Keratinocyte (primary cell): ENCODE measurements at regions not wholly inside any gene's neighbourhood (a gene's known extent, or its start where the extent isn't known, plus 50 kb on each side); places are given as distances from the start of the nearest gene placed in this dataset.

Source experiments
- DNase-seq: peaks from one replicate; pipeline ENCODE4 v3.0.0-alpha.2; 2011; ENCODE audit warnings: low read depth, missing footprints, low spot score
- FAIRE-seq: peaks from 2 replicates; lab custom pipeline; 2011; peaks lifted over from hg19 to GRCh38; lab: Jason Lieb, UNC
- H2AFZ ChIP-seq: 2 replicates; pipeline ENCODE4 v1.6.0; 2012; ENCODE audit warnings: low read length, control low read depth, inconsistent platforms; ENCODE audit not compliant: control insufficient read depth
- H3K27ac ChIP-seq: 2 replicates; pipeline ENCODE4 v1.5.1; 2011; ENCODE audit warnings: low read length; ENCODE audit not compliant: control insufficient read depth, insufficient read depth
- H3K27me3 ChIP-seq: 3 replicates; pipeline ENCODE4 v1.6.0; 2011; ENCODE audit warnings: low read length; ENCODE audit not compliant: control insufficient read depth, insufficient read depth; ENCODE audit errors: extremely low read depth
- H3K36me3 ChIP-seq, 2 experiments: 2 replicates in 1 of 2; 3 replicates in 1 of 2; pipeline ENCODE4 v1.5.1; 2011; ENCODE audit warnings: low read length in 2 of 2, mild to moderate bottlenecking in 1 of 2; ENCODE audit not compliant: control insufficient read depth in 2 of 2, insufficient read depth in 2 of 2; ENCODE audit errors: extremely low read depth in 1 of 2
- H3K4me1 ChIP-seq: 3 replicates; pipeline ENCODE4 v1.5.1; 2011; ENCODE audit warnings: low read length; ENCODE audit not compliant: control insufficient read depth, insufficient read depth; ENCODE audit errors: extremely low read depth
- H3K4me2 ChIP-seq: 3 replicates; pipeline ENCODE4 v1.6.0; 2011; ENCODE audit warnings: low read depth, low read length; ENCODE audit not compliant: control insufficient read depth, insufficient read depth; ENCODE audit errors: extremely low read depth
- H3K4me3 ChIP-seq, 3 experiments: fragments of 200-600 bp in 1 of 3; sonication (generic) in 1 of 3; 2 replicates in 2 of 3; 3 replicates in 1 of 3; pipeline ENCODE4 v1.5.1; 2011 to 2016; ENCODE audit warnings: low read length in 3 of 3, mild to moderate bottlenecking in 3 of 3, control low read depth in 2 of 3, inconsistent platforms in 1 of 3, low read depth in 1 of 3, mixed read lengths in 1 of 3, mixed run types in 1 of 3, moderate library complexity in 1 of 3; ENCODE audit not compliant: control insufficient read depth in 2 of 3, insufficient read depth in 2 of 3; ENCODE audit errors: extremely low read depth in 1 of 3
- H3K79me2 ChIP-seq: 2 replicates; pipeline ENCODE4 v1.6.0; 2012; ENCODE audit warnings: low read length; ENCODE audit not compliant: control insufficient read depth, insufficient read depth
- H3K9ac ChIP-seq: 3 replicates; pipeline ENCODE4 v1.6.0; 2011; ENCODE audit warnings: low read length; ENCODE audit not compliant: control insufficient read depth, insufficient read depth; ENCODE audit errors: extremely low read depth
- H3K9me1 ChIP-seq: 3 replicates; pipeline ENCODE4 v1.6.0; 2011; ENCODE audit warnings: low read length; ENCODE audit not compliant: control insufficient read depth, insufficient read depth; ENCODE audit errors: extremely low read depth
- H3K9me3 ChIP-seq: 2 replicates; pipeline ENCODE4 v1.5.1; 2012; ENCODE audit warnings: low read depth, low read length; ENCODE audit not compliant: control insufficient read depth
- H4K20me1 ChIP-seq: 3 replicates; pipeline ENCODE4 v1.6.0; 2011; ENCODE audit warnings: low read length; ENCODE audit not compliant: control insufficient read depth, insufficient read depth; ENCODE audit errors: extremely low read depth
- EZH2 ChIP-seq: IDR thresholded peaks from one replicate; pipeline ENCODE4 v1.6.1; 2012; ENCODE audit warnings: inconsistent platforms, mild to moderate bottlenecking, low read length, moderate library complexity
- dilution Hi-C: fragments of 300-500 bp; cut with MboI; formaldehyde crosslinking; loops from one replicate; pipeline ENCODE4 v1.7.0; 2020; ENCODE audit warnings: low sequenced_read_pairs; ENCODE audit not compliant: extremely low pct_ligation_motif_present
- TF ChIP-seq, protein P1 (sequence below), 3 experiments: IDR thresholded peaks in 1 of 3; conservative IDR thresholded peaks in 1 of 3; optimal IDR thresholded peaks in 1 of 3; 2 replicates in 2 of 3; 3 replicates in 1 of 3; pipeline versions ENCODE3 to v1.5.1; 2011; ENCODE audit warnings: low read length in 3 of 3, mild to moderate bottlenecking in 3 of 3, moderate library complexity in 2 of 3, control low read depth in 1 of 3, inconsistent platforms in 1 of 3; ENCODE audit not compliant: insufficient read depth in 2 of 3; ENCODE audit errors: extremely low read depth in 1 of 3

DNA sequence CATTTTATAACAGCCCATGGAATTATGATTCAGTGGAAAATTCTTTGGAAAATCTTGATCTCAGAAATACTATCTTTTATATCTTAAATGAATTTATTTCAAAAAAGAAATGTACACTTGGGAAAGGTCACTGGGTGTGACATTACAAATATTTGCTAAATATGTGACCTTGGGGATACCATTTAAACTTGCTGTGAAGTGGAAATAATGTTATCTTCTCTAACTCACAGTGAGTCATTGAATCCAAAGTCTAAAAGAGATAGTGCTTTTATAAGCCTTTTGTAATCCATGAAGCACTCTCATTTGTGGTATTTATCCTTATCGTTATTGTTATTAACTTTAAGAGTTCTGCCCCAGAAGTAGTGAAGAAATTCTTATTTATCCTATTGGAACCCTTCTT, 289.8 kb upstream of the SEMA6D start:
- Histone ChIP-seq H3K4me2 (no peak overlapping the region), H3K27ac (no peak overlapping the region), H3K79me2 (no peaks in the 10 kb centered on the region), H3K36me3 (no peaks in the 10 kb centered on the region), H3K4me3 (no peak overlapping the region), H2AFZ (no peak overlapping the region), H4K20me1 (no peaks in the 10 kb centered on the region), H3K9me1 (no peaks in the 10 kb centered on the region), H3K9ac (no peak overlapping the region), H3K9me3 (no peaks in the 10 kb centered on the region), H3K27me3 (no peaks in the 10 kb centered on the region), H3K4me1 (peaks cover 9% of the 10 kb centered on the region)
- FAIRE-seq, result no peak
- TF ChIP-seq, protein P1, sequence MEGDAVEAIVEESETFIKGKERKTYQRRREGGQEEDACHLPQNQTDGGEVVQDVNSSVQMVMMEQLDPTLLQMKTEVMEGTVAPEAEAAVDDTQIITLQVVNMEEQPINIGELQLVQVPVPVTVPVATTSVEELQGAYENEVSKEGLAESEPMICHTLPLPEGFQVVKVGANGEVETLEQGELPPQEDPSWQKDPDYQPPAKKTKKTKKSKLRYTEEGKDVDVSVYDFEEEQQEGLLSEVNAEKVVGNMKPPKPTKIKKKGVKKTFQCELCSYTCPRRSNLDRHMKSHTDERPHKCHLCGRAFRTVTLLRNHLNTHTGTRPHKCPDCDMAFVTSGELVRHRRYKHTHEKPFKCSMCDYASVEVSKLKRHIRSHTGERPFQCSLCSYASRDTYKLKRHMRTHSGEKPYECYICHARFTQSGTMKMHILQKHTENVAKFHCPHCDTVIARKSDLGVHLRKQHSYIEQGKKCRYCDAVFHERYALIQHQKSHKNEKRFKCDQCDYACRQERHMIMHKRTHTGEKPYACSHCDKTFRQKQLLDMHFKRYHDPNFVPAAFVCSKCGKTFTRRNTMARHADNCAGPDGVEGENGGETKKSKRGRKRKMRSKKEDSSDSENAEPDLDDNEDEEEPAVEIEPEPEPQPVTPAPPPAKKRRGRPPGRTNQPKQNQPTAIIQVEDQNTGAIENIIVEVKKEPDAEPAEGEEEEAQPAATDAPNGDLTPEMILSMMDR (optimal IDR thresholded peaks at IDR 0.05 in 1 of 3, IDR thresholded peaks at IDR 0.05 in 1 of 3, conservative IDR thresholded peaks at IDR 0.05 in 1 of 3; ENCODE audit: extremely low read depth in 1 of 3, insufficient read depth in 2 of 3, low read length in 3 of 3), result no peak
- no peak for TF ChIP-seq EZH2
- DNase-seq, result no peak
- dilution Hi-C loops, result no loop called here

DNA sequence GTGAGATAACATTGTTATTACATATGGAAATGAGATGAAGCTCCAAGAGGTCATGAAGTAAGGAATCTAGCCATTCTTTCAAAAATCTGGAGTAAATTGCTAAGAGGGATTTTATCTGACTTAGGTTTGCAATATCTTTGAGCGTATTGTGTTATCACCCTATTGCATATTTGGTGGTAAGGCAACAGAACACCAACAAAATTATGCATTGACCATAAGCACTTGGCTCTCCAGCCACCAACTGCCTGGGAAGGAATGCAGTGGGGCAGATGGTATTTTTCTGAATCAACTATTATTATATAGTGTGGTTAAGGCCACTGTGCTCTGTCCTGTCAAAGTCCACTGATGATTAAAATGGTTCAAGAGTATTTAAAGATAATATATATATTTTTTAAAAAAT, 287.9 kb upstream of the SEMA6D start:
- no peaks in the 10 kb centered on the region for H4K20me1 ChIP-seq
- H3K9ac ChIP-seq, result no peak overlapping the region
- TF ChIP-seq, protein P1 (optimal IDR thresholded peaks at IDR 0.05 in 1 of 3, IDR thresholded peaks at IDR 0.05 in 1 of 3, conservative IDR thresholded peaks at IDR 0.05 in 1 of 3; ENCODE audit: extremely low read depth in 1 of 3, insufficient read depth in 2 of 3, low read length in 3 of 3), result no peak
- TF ChIP-seq EZH2, result no peak
- no peaks in the 10 kb centered on the region for H3K27me3 ChIP-seq
- no peak overlapping the region for H2AFZ ChIP-seq
- H3K9me1 ChIP-seq, result no peaks in the 10 kb centered on the region
- no peaks in the 10 kb centered on the region for H3K9me3 ChIP-seq
- no peak overlapping the region for H3K4me2 ChIP-seq
- DNase-seq, result no peak
- no peaks in the 10 kb centered on the region for H3K36me3 ChIP-seq
- no peak overlapping the region for H3K27ac ChIP-seq
- FAIRE-seq, result no peak
- dilution Hi-C loops, result no loop called here
- no peaks in the 10 kb centered on the region for H3K79me2 ChIP-seq
- no peak overlapping the region for H3K4me3 ChIP-seq
- peaks cover 3% of the 10 kb centered on the region for H3K4me1 ChIP-seq
